Activated gamma-delta T cell (primary cell): ENCODE measurements at regions not wholly inside any gene's neighbourhood (a gene's known extent, or its start where the extent isn't known, plus 50 kb on each side); places are given as distances from the start of the nearest gene placed in this dataset.
"Not testable (repeated sequence)": the region's sequence is repeated elsewhere in the genome, so short reads cannot be mapped to it uniquely, and the experiment has no call there.

ENCODE experiments used
- DNase-seq: peaks from one replicate; lab custom pipeline; 2025; lab: John Stamatoyannopoulos, UW

DNA sequence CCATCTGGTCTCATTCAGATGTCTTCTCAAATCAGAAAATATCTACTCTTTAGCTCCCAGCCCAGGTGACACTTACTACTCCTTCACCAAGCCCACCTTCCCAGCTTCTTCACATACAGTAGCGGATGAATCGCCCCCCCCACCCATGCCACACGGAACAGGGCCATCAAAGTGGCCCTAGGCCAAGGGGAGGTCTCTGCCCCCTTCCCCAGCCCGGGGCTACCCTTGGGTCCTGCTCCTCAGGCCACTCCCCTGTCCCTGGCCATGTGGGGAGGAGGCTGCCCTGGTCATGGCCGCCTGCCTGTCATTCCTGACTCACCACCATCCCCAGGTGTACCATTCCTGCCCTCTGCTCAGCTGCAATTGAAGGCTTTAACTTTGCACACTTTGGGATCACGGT lies 142.8 kb downstream of the NECTIN1 start:
- no peak for DNase-seq

DNA sequence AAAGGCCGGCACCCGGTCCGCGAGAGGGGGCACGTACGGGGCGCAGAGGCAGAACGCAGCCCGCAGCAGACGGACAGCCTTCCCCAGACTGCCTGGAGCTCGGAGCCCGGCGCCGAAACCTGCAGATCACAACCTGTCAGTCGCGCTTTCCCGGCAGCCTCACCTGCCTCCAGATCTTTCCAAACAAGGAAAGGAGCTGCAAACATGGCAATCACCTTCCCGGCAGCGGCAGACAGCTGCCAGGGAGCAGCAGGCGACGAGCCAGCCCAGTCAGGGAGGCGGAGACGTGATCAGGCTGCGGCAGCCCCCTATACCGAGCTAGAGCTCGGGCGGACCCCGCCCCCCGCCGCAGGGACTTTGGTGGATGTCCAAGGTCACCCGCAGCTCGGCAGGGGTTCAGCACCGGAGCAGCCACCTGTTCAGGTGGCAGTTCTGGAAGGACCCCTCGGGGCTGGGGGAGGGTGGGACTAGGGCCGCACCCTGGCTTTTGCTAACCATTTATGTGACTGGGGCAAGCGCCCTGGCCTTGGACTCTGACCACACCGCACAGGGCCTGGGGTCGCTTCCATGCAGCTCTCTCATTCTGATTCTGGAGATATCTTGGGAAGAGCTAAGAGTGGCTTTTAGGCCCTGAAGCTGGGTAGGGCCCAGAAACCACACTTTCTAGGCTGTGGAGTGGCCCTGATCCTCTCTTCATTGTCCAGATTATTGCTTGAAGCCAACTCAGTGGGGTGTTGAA lies 143.8 kb downstream of the NECTIN1 start:
- no peak for DNase-seq

DNA sequence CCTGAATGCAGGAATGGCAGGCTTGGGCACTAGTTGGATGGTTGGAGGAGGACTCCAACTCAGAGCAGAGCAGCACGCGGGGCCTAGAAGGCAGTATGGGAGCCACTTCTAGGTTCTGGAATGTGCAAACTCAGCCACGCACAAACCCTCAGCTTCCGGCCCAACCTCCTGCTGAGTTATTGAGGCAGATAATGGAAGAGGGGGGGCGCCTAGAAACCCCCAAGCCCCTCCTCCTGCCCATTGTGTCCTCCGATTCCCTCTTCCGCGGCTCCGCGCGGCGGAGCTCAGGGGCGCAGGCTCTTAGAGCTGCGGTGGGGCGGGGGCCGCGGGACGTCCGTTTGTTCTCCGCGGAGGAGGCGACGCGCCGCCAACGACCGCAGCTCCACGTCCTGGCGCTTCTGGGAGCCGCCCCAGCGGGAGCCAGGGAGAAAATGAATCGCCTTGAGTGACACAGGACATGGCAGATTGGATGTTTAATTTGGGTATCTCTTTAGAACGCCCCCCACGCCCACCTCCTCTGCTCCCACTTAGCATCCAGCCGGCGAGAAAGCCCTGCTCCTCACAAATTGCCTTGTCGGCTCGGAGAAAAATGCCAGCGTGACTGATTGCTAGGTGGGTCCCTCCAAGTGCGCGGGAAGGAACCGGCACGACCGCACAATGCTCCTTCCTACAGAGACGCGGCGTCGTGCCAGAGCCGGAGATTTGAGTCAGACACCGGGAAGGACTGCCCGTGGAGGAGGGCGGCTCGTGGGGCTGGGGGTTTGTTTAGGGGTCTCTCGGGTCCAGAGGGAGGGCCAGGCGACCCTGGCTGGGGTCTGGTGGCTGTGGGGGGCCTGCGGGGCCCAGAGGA lies 144.6 kb downstream of the NECTIN1 start:
- no peak for DNase-seq

DNA sequence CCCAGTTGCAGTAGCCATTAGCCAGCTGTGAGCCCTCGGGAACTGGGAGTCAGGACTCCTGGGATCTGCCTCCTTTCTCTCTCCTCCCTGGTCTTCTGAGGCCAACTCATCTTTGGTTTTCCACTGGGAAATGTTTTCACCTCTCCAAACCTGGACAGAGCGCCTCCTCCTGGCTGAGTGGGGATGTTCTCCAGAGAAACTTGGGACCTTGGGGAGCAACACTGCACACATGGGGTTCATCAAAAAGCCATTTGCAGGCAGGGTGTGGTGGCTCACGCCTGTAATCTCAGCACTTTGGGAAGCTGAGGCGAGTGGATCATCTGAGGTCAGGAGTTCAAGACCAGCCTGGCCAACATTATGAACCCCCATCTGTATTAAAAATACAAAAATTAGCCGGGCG lies 145.4 kb downstream of the NECTIN1 start:
- no peak for DNase-seq

DNA sequence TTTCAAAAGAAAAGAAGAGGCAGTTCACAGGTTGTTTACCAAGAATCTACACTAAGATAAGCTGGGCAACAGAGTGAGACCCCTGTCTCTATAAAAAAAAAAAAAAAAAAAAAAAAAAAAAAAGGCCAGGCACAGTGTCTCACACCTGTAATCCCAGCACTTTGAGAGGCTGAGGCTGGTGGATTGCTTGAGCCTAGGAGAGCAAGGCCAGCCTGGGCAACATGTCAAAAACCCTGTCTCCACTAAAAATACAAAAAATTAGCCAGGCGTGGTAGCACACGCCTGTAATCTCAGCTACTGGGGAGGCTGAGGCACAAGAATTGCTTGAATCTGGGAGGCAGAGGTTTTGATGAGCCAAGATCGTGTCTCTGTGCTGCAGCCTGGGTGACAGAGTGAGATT lies 147.6 kb downstream of the NECTIN1 start:
- not testable (repeated sequence) for DNase-seq

DNA sequence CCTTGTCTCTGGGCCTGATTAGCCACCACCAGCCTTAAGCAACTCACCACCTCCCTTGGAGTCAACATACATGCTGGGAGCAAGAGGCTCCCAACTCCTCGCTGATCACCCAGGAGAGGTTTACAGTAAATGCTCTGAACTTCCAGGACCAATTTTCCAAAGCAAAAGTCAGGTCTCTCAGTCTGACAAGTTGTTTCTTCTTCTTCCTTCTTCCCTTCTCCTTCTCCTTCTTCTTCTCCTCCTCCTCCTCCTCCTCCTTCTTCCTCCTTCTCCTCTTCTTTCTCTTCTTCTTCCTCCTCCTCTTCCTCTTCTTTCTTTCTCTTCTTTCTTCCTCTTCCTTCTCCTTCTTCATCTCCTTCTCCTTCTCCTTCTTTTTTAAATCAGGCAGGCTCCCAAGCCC lies 148.2 kb downstream of the NECTIN1 start:
- DNase-seq: no peak

DNA sequence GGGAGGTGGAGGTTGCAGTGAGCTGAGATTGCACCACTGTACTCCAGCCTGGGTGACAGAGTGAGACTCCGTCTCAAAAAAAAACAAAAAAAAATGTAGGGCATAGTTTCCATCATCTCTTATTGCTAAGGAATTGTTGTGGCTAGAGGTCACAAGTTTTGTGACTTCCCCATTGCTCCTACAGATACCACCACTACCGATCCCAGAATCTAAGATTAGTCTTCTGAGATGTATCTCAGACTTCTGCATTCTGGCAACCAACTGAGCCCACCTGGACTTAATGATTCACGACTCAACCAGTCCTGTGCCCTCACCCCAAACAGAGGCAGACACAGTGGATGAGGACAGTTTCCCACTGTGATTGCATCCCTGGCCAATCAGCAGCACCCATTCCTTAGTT lies 148.9 kb downstream of the NECTIN1 start:
- DNase-seq: no peak

DNA sequence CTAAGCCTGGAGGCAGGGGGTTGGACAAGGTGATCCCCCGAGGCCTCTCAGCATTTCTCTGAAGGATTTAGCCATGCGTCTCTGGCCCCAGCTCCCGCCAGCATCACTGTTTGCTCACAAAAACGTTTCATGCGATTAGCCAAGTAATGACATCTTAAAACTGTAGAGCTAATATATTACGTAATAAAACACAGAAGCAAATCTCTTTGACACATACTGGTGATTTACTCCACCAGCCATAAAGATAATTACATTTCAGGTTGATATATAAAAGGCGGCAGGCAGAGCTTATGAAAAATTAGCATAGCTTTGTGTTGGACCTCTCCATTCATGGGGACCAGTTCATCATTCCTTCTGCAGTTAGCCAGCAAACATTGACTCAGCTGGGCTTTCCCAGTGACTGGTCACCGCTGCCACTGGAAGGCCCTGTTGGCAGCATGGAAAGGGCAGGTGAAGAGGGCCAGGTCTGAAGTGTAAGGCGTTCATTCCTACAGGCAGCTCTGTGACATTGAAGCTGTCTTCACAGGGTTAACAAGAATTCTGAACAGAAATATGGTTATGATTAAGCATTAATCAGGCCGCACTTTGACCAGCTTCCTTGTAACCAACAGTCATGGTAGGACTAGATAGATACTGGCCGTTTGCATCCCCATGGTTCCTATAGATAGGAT lies 150.3 kb downstream of the NECTIN1 start:
- DNase-seq: no peak

DNA sequence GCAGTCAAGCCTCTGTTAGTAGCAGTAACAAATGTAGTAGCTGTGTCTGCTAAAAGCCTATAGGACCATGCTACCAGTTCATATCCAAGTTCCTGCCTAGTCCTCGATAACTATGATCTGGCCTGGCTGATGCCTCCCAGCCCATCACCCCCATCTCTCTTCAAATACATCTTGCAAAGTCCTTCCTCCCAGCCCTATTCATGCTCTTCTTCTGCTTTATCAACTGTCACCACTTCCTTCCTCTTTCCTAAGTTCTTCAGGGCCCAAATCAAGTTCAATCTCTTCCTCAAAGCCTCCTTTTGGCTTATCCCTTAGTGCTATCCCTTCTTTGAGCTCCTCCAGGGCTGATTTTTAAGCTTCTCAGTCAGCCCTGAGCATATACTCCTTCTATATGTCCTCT lies 150.9 kb upstream of the THY1 start:
- DNase-seq: no peak

DNA sequence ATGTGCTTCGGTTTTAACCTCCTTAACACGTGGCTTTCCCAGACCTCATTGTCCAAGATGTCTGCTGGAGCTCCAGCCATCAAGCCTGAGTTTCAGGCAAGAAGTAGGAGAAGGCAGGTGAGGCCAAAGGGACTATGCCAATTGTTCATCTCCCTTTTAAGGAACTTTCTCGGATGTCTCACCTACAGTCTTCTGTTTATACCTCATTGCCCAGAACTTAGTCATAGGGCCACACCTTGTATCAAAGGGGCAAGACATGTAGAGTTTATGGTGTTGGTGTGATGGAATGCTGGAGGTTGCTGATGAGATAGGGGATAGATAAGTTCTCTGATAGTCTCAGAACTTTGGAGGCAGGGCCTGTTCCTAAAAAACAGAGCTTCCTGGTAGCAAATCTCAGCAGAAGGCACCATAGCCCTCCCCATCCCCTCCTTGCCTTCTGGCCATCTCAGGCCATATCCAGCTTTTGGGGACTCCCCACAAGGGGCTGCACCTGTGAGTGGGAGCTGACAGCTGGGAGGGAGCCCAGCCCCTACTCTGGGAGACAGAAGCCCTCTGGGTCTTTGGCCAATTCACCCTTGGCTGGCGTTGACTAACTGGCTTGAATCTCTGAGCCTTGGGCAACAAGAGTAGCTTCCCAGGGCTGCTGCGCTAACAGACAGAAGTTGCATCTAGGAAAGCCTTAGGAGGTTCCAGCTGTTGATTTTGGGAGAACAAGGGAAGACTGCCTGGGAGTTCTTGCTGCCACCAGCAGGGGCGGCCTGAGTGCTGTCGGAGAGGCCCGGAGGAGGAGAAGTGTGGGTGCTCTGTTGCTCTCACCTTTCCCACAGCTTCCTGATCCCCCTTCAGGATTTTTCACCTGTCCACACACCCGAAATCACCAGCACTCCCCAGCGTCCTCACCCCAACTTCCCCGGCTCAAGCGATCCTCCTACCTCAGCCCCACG lies 149.8 kb upstream of the THY1 start:
- DNase-seq: no peak

DNA sequence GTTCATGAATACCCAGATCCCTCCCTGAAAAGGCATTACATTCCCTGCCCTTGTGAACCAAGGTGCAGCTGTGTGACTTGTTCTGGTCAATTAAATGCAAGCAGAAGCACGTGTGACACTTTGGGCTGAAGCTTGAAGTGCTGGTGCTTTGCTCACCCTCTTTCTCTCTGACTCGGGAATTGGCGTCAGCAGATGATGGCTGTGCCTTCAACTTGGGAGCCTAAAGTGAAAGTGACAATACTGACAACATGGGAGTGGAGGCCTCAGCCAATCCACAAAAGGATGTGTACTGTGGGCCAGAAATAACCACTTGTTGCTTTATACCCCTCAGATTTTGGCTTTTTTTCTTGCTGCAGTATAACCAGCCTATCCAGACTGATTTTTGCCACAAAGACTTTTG lies 148.3 kb upstream of the THY1 start:
- no peak for DNase-seq

DNA sequence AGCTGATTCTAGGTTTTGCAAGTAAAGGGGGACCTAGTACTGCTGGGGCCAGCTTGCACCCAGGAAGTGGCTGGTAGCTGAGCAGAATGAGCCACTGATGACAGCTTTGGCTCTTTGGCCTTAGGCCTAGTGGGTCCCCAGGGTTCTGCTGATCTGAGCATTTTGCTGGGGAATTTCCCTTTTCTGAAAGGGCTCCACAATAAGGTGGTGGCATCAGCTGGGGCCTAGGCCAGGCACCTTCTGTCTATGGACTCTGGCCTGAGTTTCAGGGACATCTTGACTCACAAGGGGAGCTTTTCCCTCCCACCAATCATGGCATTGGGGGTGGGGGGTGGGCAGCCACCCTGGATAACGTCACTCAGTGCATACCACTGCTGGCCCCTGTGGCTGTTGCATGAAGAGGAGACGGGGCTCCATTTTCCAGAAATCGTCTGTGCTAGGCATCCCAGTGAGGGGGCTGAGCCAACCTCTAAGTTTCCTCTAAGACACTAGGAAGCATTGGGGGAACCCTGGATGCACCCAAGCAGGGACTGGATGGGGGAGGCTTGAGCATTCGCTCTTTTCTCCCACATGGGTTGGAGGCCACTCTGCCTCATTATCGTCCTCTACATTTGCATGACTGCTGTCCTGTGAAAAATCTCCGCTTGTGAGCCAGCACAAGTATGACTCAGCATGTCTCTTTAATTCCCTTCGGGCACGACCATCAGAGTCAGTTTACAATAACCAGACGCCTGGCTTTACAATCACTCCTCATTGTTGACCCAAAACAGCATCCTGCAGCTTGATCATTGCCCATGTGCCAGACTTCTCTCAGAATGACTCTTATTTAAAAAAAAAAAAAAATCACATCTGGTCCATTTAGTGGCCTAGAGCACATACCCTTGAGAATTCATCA lies 145.0 kb upstream of the THY1 start:
- DNase-seq: no peak

DNA sequence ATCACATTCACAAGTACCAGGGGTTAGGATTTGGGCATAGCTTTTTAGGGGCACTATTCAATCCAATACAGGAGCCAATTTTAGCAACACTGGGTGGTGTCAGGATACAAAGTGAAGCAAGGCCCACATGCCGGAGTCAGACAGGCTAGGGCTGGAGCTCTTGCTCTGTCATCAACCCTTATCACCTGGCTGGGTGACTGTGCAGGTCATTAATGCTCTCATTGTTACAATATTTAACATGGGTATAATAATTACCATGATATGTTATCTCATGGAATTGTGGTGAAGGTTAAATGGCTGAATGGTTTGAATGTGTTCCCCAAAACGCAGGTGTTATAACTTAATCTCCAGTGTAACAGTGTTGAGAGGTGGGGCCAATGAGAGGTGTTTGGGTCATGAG lies 143.3 kb upstream of the THY1 start:
- no peak for DNase-seq

DNA sequence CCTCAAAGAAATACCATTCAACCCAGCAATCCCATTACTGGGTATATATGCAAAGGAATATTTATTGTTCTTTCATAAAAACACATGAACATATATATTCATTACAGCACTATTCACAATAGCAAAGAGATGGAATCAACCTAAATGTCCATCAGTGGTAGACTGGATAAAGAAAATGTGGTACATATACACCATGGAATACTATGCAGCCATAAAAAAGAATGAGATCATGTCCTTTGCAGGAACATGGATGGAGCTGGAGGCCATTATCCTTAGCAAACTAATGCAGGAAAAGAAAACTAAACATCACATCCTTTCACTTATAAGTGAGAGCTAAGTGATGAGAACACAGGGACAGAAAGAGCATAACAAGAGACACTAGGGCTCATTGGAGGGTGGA lies 142.7 kb upstream of the THY1 start:
- DNase-seq: not testable (repeated sequence)

DNA sequence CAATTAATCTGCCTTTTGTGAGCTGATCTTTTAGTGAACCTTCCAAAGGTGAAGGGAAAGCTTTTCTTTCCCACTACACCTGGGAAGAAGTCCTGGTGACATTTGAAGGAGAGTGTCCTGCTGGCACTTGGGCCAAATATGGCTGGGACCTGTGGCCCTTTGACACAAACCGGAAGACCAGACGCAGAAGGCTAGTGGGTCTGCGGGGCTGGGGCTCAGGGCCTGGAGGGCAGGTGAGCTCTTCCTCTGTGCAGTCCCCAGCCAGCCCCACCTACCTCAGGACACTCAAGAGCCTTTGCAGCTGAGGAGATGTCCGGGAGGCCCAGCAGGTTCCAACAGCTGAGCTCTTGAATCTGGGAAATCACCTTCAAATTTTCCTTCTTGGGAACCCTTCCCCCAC lies 138.0 kb upstream of the THY1 start:
- no peak for DNase-seq

DNA sequence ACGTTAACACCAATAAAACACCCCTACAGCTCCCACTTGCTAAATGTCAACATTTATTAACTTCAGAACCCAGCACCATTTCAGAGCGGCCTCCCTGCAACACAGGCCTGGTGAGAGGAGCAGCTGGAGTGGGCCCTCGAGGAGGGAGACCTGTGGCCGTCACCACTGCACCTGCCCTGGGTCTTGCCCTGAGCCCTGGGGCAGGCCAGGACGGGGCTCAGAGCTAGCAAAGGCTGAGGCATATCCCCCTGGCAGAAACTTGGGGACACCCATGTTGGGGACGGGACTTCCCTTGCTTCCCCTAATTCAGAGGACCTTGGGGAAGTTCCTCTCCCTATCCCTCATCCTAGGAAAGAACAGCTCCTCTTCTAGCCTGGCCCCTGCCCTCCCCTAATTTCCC lies 137.3 kb upstream of the THY1 start:
- DNase-seq: no peak

DNA sequence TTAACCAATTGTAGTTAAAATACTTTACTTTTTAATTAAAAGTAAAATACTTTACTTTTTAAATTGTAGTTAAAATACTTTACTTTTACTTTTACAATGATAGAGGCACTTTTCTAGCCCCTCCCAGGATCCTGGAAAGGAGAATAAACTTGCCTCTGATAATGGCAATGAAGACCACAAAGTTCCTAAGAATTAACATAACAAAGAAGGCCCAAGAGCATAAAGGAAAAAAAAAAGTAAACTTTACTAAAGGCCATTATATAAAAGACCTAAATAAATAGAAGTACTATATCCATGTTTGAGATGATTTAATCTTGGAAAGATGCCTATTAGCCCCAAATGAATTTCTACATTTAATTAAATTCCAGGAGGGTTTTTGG lies 129.1 kb upstream of the THY1 start:
- no peak for DNase-seq

DNA sequence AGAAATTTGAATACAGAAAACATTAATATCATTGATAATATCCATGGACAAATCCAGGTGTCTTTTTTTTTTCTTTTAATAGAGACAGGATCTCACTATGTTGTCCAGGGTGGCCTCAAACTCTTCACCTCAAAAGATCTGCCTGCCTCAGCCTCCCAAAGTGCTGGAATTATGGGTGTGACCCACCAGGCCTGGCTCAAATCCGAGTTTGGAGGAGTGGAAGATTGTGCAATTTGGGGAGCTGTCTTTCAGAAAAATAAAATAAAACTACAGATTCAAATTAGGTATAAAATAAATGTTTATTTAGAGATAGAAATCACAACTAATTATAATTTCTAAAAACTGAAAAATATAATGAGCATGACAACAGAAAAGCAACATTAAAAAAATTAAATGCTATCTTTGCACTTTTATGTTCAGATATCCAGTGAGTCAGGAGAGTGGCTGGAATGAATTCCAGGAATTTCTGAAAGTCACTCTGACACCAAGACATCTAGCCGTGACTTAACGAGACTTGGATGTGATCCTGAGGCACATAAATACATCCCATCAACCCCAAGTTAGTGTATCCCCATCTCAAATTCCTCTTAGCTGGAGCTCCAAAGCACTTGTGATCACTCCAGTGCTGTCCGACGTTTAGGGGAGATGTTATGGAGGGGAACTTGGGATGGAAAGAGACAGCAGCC lies 128.6 kb upstream of the THY1 start:
- no peak for DNase-seq

DNA sequence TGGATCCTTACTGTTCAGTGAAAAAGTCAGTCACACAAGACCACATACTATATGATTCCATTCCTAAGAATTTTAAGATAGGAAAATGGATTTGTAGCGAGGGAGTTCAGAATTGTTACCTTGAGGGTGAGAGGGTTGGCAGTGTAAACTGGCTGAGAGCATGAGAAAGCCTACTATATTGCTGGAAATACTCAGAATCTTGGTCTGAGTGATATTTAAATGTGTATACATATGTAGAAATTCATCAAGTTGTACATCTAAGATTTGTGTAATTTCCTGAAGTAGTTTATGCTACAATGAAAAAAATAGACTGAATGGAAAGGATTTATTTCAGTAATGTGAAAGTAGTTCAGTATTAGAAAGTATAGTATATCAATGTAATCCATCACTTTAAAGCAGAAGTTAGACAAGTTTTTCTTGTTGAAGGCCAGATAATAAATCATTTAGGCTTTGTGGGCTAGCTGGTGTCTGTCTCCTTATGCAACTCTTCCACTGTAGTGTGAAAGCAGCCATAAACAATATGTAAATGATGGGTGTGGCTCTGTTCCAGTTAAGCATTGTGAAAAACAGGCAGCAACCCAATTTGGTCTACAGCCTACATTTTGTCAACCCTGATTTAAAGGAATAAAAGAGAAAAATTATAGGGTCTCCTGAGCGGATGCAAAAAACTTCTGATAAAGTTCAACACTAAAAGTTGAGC lies 127.2 kb upstream of the THY1 start:
- DNase-seq: no peak

DNA sequence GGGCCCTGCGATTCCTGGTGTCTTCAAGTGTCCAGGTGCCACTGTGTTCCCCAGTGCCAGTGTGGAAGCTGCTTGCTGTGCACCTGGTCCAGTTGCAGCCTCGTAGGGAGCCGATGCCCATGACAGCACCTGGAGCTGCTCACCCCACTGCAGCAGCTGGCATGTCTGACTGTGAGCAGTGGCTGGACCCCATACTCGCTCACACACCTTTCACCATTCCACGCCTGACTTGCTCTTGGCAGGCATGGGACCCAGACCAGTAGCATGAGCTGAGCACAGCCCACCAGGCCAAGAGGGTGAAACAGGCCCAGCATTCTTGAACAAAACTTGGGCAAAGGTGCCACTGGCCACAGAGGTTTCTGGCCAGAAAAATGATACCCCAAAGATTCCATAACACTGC lies 124.5 kb upstream of the THY1 start:
- no peak for DNase-seq
